IMR-90 (cell line): ENCODE measurements at regions not wholly inside any gene's neighbourhood (a gene's known extent, or its start where the extent isn't known, plus 50 kb on each side); places are given as distances from the start of the nearest gene placed in this dataset.

Experiments used
- ATAC-seq: fragments of 200-7000 bp; cut with Tn5 transposase; 2 replicates; pipeline ENCODE4 v1.9.1; 2020; ENCODE audit warnings: low read depth, mild to moderate bottlenecking, moderate library complexity
- BruUV-seq: library from RNA; stranded (reverse); fragments of 400-500 nt; replicated peaks from 2 replicates; lab custom pipeline; 2021; lab: Mats Ljungman, UMichigan
- CTCF ChIA-PET: fragments of 300-600 bp; formaldehyde crosslinking; extraction: SDS; loops from one replicate; lab custom pipeline; 2021; ENCODE audit warnings: antibody characterized with exemption; lab: Yijun Ruan, JAX
- POLR2A ChIA-PET: fragments of 300-600 bp; sonication (Branson Sonifier 250); formaldehyde crosslinking; loops from one replicate; lab custom pipeline; 2022; ENCODE audit warnings: antibody characterized with exemption; ENCODE audit not compliant: unreplicated experiment; lab: Charles Lee
- DNase-seq: peaks from one replicate; pipeline ENCODE4 v3.0.0; 2013
- H2AFZ ChIP-seq: replicated peaks from 2 replicates; pipeline ENCODE3; 2013; ENCODE audit warnings: low read length, mild to moderate bottlenecking; ENCODE audit not compliant: poor library complexity
- H2AK5ac ChIP-seq: 2 replicates; pipeline ENCODE4 v1.6.1; 2013; ENCODE audit warnings: low read depth, low read length, inconsistent platforms
- H2AK9ac ChIP-seq: replicated peaks from 2 replicates; pipeline ENCODE3; 2013; ENCODE audit warnings: mild to moderate bottlenecking, low read depth, low read length, moderate library complexity; ENCODE audit not compliant: poor library complexity
- H2BK120ac ChIP-seq: 2 replicates; pipeline ENCODE4 v1.6.1; 2013; ENCODE audit warnings: low read depth, low read length, inconsistent platforms
- H2BK15ac ChIP-seq: 3 replicates; pipeline ENCODE4 v1.6.1; 2013; ENCODE audit warnings: low read depth, low read length, inconsistent platforms
- H2BK20ac ChIP-seq: 2 replicates; pipeline ENCODE4 v1.6.1; 2013; ENCODE audit warnings: low read depth, mild to moderate bottlenecking, inconsistent platforms, low read length, moderate library complexity
- H2BK5ac ChIP-seq: 2 replicates; pipeline ENCODE4 v1.6.1; 2013; ENCODE audit warnings: mild to moderate bottlenecking, low read depth, low read length, inconsistent platforms; ENCODE audit not compliant: poor library complexity, severe bottlenecking
- H3K14ac ChIP-seq: replicated peaks from 2 replicates; pipeline ENCODE4 v1.6.1; 2013; ENCODE audit warnings: low read depth, low read length, inconsistent platforms
- H3K18ac ChIP-seq: 2 replicates; pipeline ENCODE4 v1.6.1; 2013; ENCODE audit warnings: low read depth, low read length, control low read depth
- H3K23ac ChIP-seq: 2 replicates; pipeline ENCODE4 v1.6.1; 2013; ENCODE audit warnings: low read depth, low read length, inconsistent platforms
- H3K27ac ChIP-seq: 2 replicates; pipeline ENCODE4 v1.5.1; 2013; ENCODE audit warnings: mild to moderate bottlenecking, control low read depth, low read length; ENCODE audit not compliant: insufficient read depth
- H3K27me3 ChIP-seq: 2 replicates; pipeline ENCODE4 v1.6.1; 2013; ENCODE audit warnings: low read length; ENCODE audit not compliant: control insufficient read depth, insufficient read depth
- H3K36me3 ChIP-seq: 2 replicates; pipeline ENCODE4 v1.6.1; 2013; ENCODE audit warnings: low read length, mixed read lengths; ENCODE audit not compliant: control insufficient read depth, insufficient read depth
- H3K4ac ChIP-seq: 2 replicates; pipeline ENCODE4 v1.6.1; 2013; ENCODE audit warnings: low read depth, low read length, inconsistent platforms
- H3K4me1 ChIP-seq: 2 replicates; pipeline ENCODE4 v1.6.1; 2013; ENCODE audit warnings: low read length, mixed read lengths; ENCODE audit not compliant: control insufficient read depth, insufficient read depth
- H3K4me2 ChIP-seq: 2 replicates; pipeline ENCODE4 v1.6.1; 2013; ENCODE audit warnings: low read depth, mild to moderate bottlenecking, control low read depth, low read length, moderate library complexity
- H3K4me3 ChIP-seq: 2 replicates; pipeline ENCODE4 v1.5.1; 2013; ENCODE audit warnings: low read depth, mild to moderate bottlenecking, control low read depth, low read length, moderate library complexity; ENCODE audit not compliant: insufficient read depth
- H3K56ac ChIP-seq: 2 replicates; pipeline ENCODE4 v1.6.1; 2013; ENCODE audit warnings: low read length, inconsistent platforms; ENCODE audit not compliant: insufficient read depth; ENCODE audit errors: extremely low read depth
- H3K79me1 ChIP-seq, 2 experiments: 2 replicates each; pipeline ENCODE4 v1.6.1; 2013; ENCODE audit warnings: low read length in 2 of 2, inconsistent platforms in 1 of 2, low read depth in 1 of 2
- H3K9ac ChIP-seq: 2 replicates; pipeline ENCODE4 v1.6.1; 2013; ENCODE audit warnings: low read depth, low read length, control low read depth
- H3K9me1 ChIP-seq: 2 replicates; pipeline ENCODE4 v1.6.1; 2013; ENCODE audit warnings: low read length, inconsistent platforms; ENCODE audit not compliant: insufficient read depth
- H3K9me3 ChIP-seq: 2 replicates; pipeline ENCODE4 v1.6.1; 2013; ENCODE audit warnings: low read length; ENCODE audit not compliant: control insufficient read depth, insufficient read depth
- H4K20me1 ChIP-seq: 2 replicates; pipeline ENCODE4 v1.6.1; 2013; ENCODE audit warnings: low read length, inconsistent platforms; ENCODE audit not compliant: insufficient read depth
- H4K5ac ChIP-seq: 2 replicates; pipeline ENCODE4 v1.6.1; 2013; ENCODE audit warnings: mild to moderate bottlenecking, low read depth, low read length, control low read depth
- H4K8ac ChIP-seq, 2 experiments: 2 replicates each; pipeline ENCODE4 v1.6.1; 2013; ENCODE audit warnings: low read depth in 2 of 2, low read length in 2 of 2, control low read depth in 1 of 2, inconsistent platforms in 1 of 2
- H4K91ac ChIP-seq: 2 replicates; pipeline ENCODE4 v1.6.1; 2013; ENCODE audit warnings: low read depth, low read length, inconsistent platforms; ENCODE audit not compliant: insufficient read depth
- BHLHE40 ChIP-seq: fragments of 150-350 bp; IDR thresholded peaks from 2 replicates; pipeline ENCODE4 v1.6.1; 2016; ENCODE audit warnings: mild to moderate bottlenecking, low read depth, low read length
- CEBPB ChIP-seq: IDR thresholded peaks from 2 replicates; pipeline ENCODE4 v1.6.1; 2012; ENCODE audit warnings: low read depth, low read length, improper control_type of control experiment
- CHD1 ChIP-seq: IDR thresholded peaks from 2 replicates; pipeline ENCODE4 v1.6.1; 2012; ENCODE audit warnings: low read depth, low read length, improper control_type of control experiment
- FOS ChIP-seq: fragments of 150-350 bp; IDR thresholded peaks from 2 replicates; pipeline ENCODE4 v1.6.1; 2016; ENCODE audit warnings: low read depth, low read length
- MXI1 ChIP-seq: IDR thresholded peaks from 2 replicates; pipeline ENCODE4 v1.6.1; 2012; ENCODE audit warnings: low read depth, mild to moderate bottlenecking, low read length, moderate library complexity, borderline replicate concordance
- NFE2L2 ChIP-seq: fragments of 150-350 bp; IDR thresholded peaks from 2 replicates; pipeline ENCODE4 v1.6.1; 2016; ENCODE audit warnings: low read depth, mild to moderate bottlenecking, low read length
- POLR2A ChIP-seq: IDR thresholded peaks from 2 replicates; pipeline ENCODE4 v1.6.1; 2012; ENCODE audit warnings: mild to moderate bottlenecking, low read depth, low read length
- RAD21 ChIP-seq: IDR thresholded peaks from 2 replicates; pipeline ENCODE4 v1.6.1; 2012; ENCODE audit warnings: low read length, improper control_type of control experiment
- RCOR1 ChIP-seq: IDR thresholded peaks from 2 replicates; pipeline ENCODE4 v1.6.1; 2012; ENCODE audit warnings: mild to moderate bottlenecking, low read length, improper control_type of control experiment; ENCODE audit not compliant: insufficient replicate concordance
- RFX5 ChIP-seq: IDR thresholded peaks from 2 replicates; pipeline ENCODE4 v1.8.0; 2012; ENCODE audit warnings: low read depth, mild to moderate bottlenecking, low read length, moderate library complexity
- SMC3 ChIP-seq: fragments of 150-350 bp; IDR thresholded peaks from 2 replicates; pipeline ENCODE4 v1.6.1; 2016; ENCODE audit warnings: low read depth, mild to moderate bottlenecking, antibody characterized with exemption, low read length, moderate library complexity
- WGBS, 2 experiments: methylation state at CpG; one replicate each; pipeline versions ENCODE4 v1.1.5 to v1.1.7; 2013; ENCODE audit warnings: missing lambda C conversion rate in 2 of 2; ENCODE audit not compliant: insufficient read length in 1 of 2; ENCODE audit errors: extremely low coverage in 2 of 2; 5-methylcytosine and 5-hydroxymethylcytosine counted together
- dilution Hi-C: fragments of 300-500 bp; cut with HindIII; formaldehyde crosslinking; loops from one replicate; pipeline ENCODE4 v1.14.3; 2018; ENCODE audit warnings: low sequenced_read_pairs; ENCODE audit not compliant: unreplicated experiment
- in situ Hi-C: fragments of 300-500 bp; cut with MboI; formaldehyde crosslinking; loops from 3 replicates; pipeline ENCODE4 v1.14.3; 2019; ENCODE audit warnings: low sequenced_read_pairs, inconsistent platforms, mixed read lengths
- intact Hi-C: fragments of 100-400 bp; cut with micrococcal nuclease; formaldehyde crosslinking; loops from 2 replicates; pipeline ENCODE4 v1.10.0; 2022
- TF ChIP-seq, protein P1 (sequence below): fragments of 150-350 bp; IDR thresholded peaks from 2 replicates; pipeline ENCODE4 v1.6.1; 2017; ENCODE audit warnings: mild to moderate bottlenecking, antibody characterized with exemption, low read length, low read depth
- TF ChIP-seq, protein P2 (sequence below): conservative IDR thresholded peaks from 2 replicates; pipeline ENCODE4 v1.5.1; 2012; ENCODE audit warnings: mild to moderate bottlenecking, low read depth, low read length, improper control_type of control experiment
- TF ChIP-seq, protein P3 (sequence below): fragments of 150-350 bp; IDR thresholded peaks from 2 replicates; pipeline ENCODE4 v1.6.1; 2016; ENCODE audit warnings: low read depth, mild to moderate bottlenecking, low read length, moderate library complexity, borderline replicate concordance

DNA sequence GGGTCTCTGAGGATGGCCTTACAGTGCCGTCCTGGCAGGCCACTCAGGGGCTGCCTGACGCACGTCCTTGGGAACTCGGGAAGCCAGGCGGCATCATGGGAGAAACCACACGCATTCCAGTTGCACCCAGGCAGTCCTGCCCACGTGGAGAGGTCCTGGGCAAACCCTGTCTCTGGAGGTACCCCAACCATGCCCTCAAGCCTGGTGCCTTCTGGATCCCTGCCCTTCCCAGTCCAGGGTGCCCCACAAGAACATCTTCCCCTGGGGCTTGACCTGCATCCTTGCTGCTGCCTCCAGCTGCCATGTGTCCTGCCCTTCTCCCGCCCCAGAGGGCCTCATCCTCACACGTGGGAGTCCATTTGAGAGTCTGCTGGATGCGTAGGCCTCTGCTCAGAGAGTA, 200.3 kb upstream of the PPP2R2D start:
- dilution Hi-C loops: no loop called here
- ChIA-PET POLR2A (no interaction called here), CTCF (no interaction called here)

More for the DNA sequence above, 200.3 kb upstream of the PPP2R2D start:
- H2BK15ac ChIP-seq: no peak overlapping the region
- no peak overlapping the region for H3K18ac ChIP-seq
- no TSS peak for BruUV-seq
- no peak overlapping the region; the same call in 1 of the 2 replicates for H3K56ac ChIP-seq
- no peaks in the 10 kb centered on the region for H3K9me1 ChIP-seq
- no peaks in the 10 kb centered on the region for H3K36me3 ChIP-seq
- no peak overlapping the region for H3K9ac ChIP-seq
- H2BK5ac ChIP-seq: no peak overlapping the region
- H4K20me1 ChIP-seq: no peaks in the 10 kb centered on the region
- H4K8ac ChIP-seq: no peak overlapping the region
- DNase-seq (no peak), ATAC-seq (no peak)
- H4K91ac ChIP-seq: no peak overlapping the region
- H3K14ac ChIP-seq: no peak overlapping the region
- H3K23ac ChIP-seq: no peak overlapping the region
- no peaks in the 10 kb centered on the region for H3K4me1 ChIP-seq
- no peak overlapping the region for H2BK120ac ChIP-seq
- no peak overlapping the region for H2BK20ac ChIP-seq
- H2AK9ac ChIP-seq: no peak overlapping the region
- no peak overlapping the region for H4K5ac ChIP-seq
- intact Hi-C loops (no loop called here), in situ Hi-C loops (no loop called here)
- no peak overlapping the region for H2AFZ ChIP-seq
- H3K27me3 ChIP-seq: no peaks in the 10 kb centered on the region
- H3K27ac ChIP-seq: no peak overlapping the region
- 72% methylated on average over 6 of the region's 10 CpGs; no CpG with 5 or more reads in 1 of the 2 experiments for WGBS, 2 experiments
- H3K4me3 ChIP-seq: no peak overlapping the region
- H2AK5ac ChIP-seq: no peak overlapping the region
- TF ChIP-seq, protein P1, sequence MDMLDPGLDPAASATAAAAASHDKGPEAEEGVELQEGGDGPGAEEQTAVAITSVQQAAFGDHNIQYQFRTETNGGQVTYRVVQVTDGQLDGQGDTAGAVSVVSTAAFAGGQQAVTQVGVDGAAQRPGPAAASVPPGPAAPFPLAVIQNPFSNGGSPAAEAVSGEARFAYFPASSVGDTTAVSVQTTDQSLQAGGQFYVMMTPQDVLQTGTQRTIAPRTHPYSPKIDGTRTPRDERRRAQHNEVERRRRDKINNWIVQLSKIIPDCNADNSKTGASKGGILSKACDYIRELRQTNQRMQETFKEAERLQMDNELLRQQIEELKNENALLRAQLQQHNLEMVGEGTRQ: no peak
- no peak for TF ChIP-seq RAD21
- TF ChIP-seq CHD1: no peak
- TF ChIP-seq CEBPB: no peak
- TF ChIP-seq MXI1: no peak
- no peak for TF ChIP-seq BHLHE40
- no peak for TF ChIP-seq SMC3
- TF ChIP-seq, protein P2, sequence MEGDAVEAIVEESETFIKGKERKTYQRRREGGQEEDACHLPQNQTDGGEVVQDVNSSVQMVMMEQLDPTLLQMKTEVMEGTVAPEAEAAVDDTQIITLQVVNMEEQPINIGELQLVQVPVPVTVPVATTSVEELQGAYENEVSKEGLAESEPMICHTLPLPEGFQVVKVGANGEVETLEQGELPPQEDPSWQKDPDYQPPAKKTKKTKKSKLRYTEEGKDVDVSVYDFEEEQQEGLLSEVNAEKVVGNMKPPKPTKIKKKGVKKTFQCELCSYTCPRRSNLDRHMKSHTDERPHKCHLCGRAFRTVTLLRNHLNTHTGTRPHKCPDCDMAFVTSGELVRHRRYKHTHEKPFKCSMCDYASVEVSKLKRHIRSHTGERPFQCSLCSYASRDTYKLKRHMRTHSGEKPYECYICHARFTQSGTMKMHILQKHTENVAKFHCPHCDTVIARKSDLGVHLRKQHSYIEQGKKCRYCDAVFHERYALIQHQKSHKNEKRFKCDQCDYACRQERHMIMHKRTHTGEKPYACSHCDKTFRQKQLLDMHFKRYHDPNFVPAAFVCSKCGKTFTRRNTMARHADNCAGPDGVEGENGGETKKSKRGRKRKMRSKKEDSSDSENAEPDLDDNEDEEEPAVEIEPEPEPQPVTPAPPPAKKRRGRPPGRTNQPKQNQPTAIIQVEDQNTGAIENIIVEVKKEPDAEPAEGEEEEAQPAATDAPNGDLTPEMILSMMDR: no peak
- no peak for TF ChIP-seq POLR2A
- TF ChIP-seq NFE2L2: no peak
- TF ChIP-seq, protein P3, sequence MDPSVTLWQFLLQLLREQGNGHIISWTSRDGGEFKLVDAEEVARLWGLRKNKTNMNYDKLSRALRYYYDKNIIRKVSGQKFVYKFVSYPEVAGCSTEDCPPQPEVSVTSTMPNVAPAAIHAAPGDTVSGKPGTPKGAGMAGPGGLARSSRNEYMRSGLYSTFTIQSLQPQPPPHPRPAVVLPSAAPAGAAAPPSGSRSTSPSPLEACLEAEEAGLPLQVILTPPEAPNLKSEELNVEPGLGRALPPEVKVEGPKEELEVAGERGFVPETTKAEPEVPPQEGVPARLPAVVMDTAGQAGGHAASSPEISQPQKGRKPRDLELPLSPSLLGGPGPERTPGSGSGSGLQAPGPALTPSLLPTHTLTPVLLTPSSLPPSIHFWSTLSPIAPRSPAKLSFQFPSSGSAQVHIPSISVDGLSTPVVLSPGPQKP: no peak
- no peak for TF ChIP-seq FOS
- no peak for TF ChIP-seq RFX5
- no peak for TF ChIP-seq RCOR1
- H3K79me1 ChIP-seq: no peaks in the 10 kb centered on the region
- no peak overlapping the region for H3K4ac ChIP-seq
- H3K9me3 ChIP-seq: peaks cover 55% of the 10 kb centered on the region
- H3K4me2 ChIP-seq: no peak overlapping the region
